GM06990 (cell line): ENCODE measurements at regions not wholly inside any gene's neighbourhood (a gene's known extent, or its start where the extent isn't known, plus 50 kb on each side); places are given as distances from the start of the nearest gene placed in this dataset.

Experiments used
- DNase-seq: peaks from one replicate; pipeline ENCODE4 v3.0.0-alpha.2; 2011; ENCODE audit not compliant: insufficient read length; ENCODE audit errors: extremely low read depth
- H3K27me3 ChIP-seq: replicated peaks from 2 replicates; pipeline ENCODE4 v1.6.0; 2011; ENCODE audit warnings: low read length; ENCODE audit not compliant: control insufficient read depth, insufficient read depth
- H3K36me3 ChIP-seq: 2 replicates; pipeline ENCODE4 v1.5.1; 2011; ENCODE audit warnings: low read length; ENCODE audit not compliant: control insufficient read depth, insufficient read depth
- H3K4me3 ChIP-seq: replicated peaks from 2 replicates; pipeline ENCODE4 v1.5.1; 2011; ENCODE audit warnings: low read depth, mild to moderate bottlenecking, control low read depth, low read length
- TF ChIP-seq, protein P1 (sequence below): IDR thresholded peaks from 2 replicates; pipeline ENCODE4 v1.5.1; 2011; ENCODE audit warnings: low read length, control low read depth, mild to moderate bottlenecking, inconsistent platforms; ENCODE audit not compliant: insufficient read depth, poor library complexity, severe bottlenecking

DNA sequence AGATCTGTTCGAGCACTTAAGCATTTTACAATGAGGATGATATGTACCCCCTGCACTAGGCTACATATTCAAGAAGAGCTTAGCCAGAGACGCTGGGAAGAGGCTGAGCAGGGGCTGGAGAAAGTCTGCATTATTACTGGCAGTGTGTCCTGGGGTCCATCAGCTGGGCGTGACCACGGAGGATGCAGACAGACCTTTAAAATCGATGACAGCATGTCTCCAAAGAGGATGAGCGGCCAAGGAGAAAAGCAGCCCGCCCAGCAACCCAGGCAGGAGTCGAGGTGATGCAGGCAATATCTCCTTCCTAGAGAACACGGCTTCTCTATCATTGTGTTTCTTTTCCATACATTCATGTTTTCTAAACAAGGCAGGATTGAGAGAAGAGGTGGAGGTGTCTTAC lies 300.7 kb downstream of the USP46 start:
- DNase-seq: no peak
- no peaks in the 10 kb centered on the region for H3K36me3 ChIP-seq
- TF ChIP-seq, protein P1, sequence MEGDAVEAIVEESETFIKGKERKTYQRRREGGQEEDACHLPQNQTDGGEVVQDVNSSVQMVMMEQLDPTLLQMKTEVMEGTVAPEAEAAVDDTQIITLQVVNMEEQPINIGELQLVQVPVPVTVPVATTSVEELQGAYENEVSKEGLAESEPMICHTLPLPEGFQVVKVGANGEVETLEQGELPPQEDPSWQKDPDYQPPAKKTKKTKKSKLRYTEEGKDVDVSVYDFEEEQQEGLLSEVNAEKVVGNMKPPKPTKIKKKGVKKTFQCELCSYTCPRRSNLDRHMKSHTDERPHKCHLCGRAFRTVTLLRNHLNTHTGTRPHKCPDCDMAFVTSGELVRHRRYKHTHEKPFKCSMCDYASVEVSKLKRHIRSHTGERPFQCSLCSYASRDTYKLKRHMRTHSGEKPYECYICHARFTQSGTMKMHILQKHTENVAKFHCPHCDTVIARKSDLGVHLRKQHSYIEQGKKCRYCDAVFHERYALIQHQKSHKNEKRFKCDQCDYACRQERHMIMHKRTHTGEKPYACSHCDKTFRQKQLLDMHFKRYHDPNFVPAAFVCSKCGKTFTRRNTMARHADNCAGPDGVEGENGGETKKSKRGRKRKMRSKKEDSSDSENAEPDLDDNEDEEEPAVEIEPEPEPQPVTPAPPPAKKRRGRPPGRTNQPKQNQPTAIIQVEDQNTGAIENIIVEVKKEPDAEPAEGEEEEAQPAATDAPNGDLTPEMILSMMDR: no peak
- H3K4me3 ChIP-seq: no peak overlapping the region
- H3K27me3 ChIP-seq: no peaks in the 10 kb centered on the region

DNA sequence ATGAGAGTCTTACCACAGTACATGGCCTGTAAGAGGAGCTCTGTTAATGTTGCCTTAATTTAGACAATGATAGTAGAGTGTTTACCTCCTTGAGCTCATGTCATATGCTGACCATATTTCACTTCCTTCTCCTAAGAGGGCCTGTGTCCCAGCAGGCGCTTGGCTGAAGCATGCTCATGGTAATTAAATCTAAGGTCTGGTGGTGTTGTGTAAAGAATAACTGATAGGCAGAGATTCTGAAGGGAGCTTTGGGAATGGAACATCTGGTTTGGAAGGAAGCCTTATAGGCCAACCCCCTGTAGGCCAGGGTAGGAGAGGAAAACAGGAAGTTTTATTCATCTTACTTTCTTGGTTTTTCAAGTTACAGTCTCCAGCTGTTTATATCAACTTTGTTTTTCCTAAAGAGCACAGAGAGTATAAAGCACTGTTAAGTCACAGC lies 300.2 kb downstream of the USP46 start:
- H3K36me3 ChIP-seq: no peaks in the 10 kb centered on the region
- H3K4me3 ChIP-seq: no peak overlapping the region
- DNase-seq: no peak
- TF ChIP-seq, protein P1: no peak
- no peaks in the 10 kb centered on the region for H3K27me3 ChIP-seq

DNA sequence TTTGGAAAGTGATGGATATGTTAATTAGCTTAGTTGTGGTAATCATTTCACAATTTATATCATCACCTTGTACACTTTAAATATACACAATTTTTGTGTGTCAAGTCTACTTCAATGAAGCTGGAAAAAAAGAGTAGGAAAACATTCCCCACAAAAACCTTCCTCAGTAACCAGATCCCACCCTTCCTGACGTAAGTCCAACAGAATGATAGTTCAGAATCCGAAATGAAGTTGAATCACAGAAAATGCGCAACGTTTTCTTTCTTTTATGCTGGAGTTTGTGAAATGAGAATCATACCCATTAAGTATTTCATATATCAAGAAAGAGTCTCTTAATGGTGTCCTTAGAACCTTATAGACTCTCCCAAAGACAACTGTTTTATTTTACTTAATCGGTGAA lies 292.9 kb downstream of the USP46 start:
- H3K4me3 ChIP-seq: no peak overlapping the region
- DNase-seq: no peak
- H3K36me3 ChIP-seq: no peaks in the 10 kb centered on the region
- no peaks in the 10 kb centered on the region for H3K27me3 ChIP-seq
- TF ChIP-seq, protein P1: no peak

DNA sequence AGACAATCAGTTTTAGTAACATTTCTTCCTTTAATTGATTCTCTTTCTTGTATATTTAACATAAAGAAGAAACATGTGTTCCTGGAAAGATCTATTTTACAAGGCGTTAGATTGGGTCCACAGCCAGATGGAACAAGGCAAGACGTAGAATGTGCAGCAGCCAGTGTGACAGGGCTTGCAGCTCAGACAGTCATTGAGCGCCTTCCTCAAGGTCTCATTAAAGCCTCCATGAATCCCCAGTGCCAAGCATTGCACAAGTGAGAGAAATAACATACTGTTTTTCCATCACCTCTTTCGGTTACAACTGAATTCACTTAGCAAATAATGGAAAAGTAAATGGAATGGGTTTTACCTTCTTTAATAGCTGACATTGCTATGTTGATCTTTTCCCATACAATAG lies 292.5 kb downstream of the USP46 start:
- Histone ChIP-seq H3K4me3 (no peak overlapping the region), H3K36me3 (no peaks in the 10 kb centered on the region), H3K27me3 (no peaks in the 10 kb centered on the region)
- TF ChIP-seq, protein P1: no peak
- no peak for DNase-seq

DNA sequence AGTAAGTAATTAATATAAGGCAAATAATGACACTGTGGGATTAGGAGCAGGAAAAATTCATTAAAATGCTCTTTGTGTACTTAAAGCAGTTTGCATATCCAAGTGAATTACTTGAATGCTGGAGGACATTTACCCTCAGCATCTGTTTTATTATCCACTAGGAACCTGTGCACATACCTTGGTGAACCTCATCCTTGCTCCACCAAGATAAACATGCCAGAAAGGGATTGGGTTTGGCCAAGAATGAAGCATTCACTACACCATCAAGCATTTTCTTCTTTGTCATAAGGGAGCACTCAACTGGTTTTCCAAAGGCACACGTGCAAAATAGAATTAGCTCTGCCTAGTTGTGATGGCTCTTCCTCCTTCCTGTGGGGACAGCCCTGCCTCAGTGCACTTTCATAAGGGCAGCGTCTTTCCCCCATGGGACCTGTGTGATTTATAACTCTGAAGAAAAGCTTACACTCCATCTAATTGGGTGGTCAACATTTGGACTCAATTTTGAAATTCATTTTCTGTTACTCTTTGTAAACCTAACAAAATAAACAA lies 291.7 kb downstream of the USP46 start:
- H3K27me3 ChIP-seq: no peaks in the 10 kb centered on the region
- no peaks in the 10 kb centered on the region for H3K36me3 ChIP-seq
- DNase-seq: no peak
- no peak overlapping the region for H3K4me3 ChIP-seq
- TF ChIP-seq, protein P1: no peak

DNA sequence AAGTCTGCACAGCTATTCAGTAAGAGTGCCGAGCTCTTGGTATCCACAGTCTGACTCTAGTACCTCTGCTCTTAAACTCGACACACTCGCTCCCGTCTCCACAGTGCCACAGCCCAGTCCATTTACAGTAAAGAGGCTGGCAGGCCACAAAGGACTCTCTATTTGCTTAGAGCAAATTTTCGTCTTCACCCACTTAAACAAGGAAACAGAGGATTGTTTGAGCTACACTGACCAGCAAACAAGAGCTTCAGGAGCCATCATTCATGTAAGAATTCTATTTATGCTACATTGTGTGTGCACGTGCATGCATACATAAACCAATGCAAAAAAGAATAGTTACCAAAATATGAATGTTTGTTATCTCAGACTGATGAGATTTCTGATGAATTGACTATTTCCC lies 290.2 kb downstream of the USP46 start:
- TF ChIP-seq, protein P1: no peak
- no peaks in the 10 kb centered on the region for H3K27me3 ChIP-seq
- no peak overlapping the region for H3K4me3 ChIP-seq
- H3K36me3 ChIP-seq: no peaks in the 10 kb centered on the region
- DNase-seq: no peak
